Gastrocnemius medialis (tissue), 4 donors: ENCODE measurements at regions not wholly inside any gene's neighbourhood (a gene's known extent, or its start where the extent isn't known, plus 50 kb on each side); places are given as distances from the start of the nearest gene placed in this dataset.
A peak's percentile ranks its signal among the peaks of the same experiment; 100 is the strongest.
"Not testable (repeated sequence)": the region's sequence is repeated elsewhere in the genome, so short reads cannot be mapped to it uniquely, and the experiment has no call there.

Experiments used
- ATAC-seq, 2 donors: fragments of 150-250 bp; one replicate each; pipeline ENCODE4 v1.9.1; 2016
- DNase-seq, 2 donors: peaks; one replicate each; pipeline ENCODE4 v3.0.0-alpha.2; 2019
- H3K27ac ChIP-seq, 4 donors: fragments of 200-600 bp; sonication (generic); 1 replicate in 1 of 4; 2 replicates in 3 of 4; pipeline ENCODE4 v1.5.1; 2016 to 2018; ENCODE audit warnings: mild to moderate bottlenecking in 2 of 4, moderate library complexity in 1 of 4
- H3K27me3 ChIP-seq, 3 donors: fragments of 200-600 bp; sonication (generic) in 2 of 3; 1 replicate in 1 of 3; 2 replicates in 2 of 3; pipeline versions ENCODE4 v1.5.1 to v1.6.0; 2016 to 2019; ENCODE audit warnings: mild to moderate bottlenecking in 1 of 3, moderate library complexity in 1 of 3
- H3K36me3 ChIP-seq, 2 donors: fragments of 200-600 bp; sonication (generic) in 1 of 2; one replicate each; pipeline ENCODE4 v1.5.1; 2017 to 2018
- H3K4me1 ChIP-seq, 2 donors: fragments of 200-600 bp; sonication (generic) in 1 of 2; one replicate each; pipeline ENCODE4 v1.5.1; 2016 to 2017; ENCODE audit warnings: mild to moderate bottlenecking in 2 of 2
- H3K4me3 ChIP-seq, 4 donors: fragments of 200-600 bp; sonication (generic) in 3 of 4; 1 replicate in 1 of 4; 2 replicates in 3 of 4; pipeline ENCODE4 v1.5.1; 2016 to 2019; ENCODE audit warnings: mild to moderate bottlenecking in 2 of 4
- H3K9me3 ChIP-seq, 3 donors: fragments of 200-600 bp; sonication (generic) in 2 of 3; 1 replicate in 1 of 3; 2 replicates in 2 of 3; pipeline ENCODE4 v1.5.1; 2016 to 2019
- CTCF ChIP-seq, 5 experiments: fragments of 450-650 bp in 3 of 5; fragments of 200-600 bp in 2 of 5; sonication (generic) in 2 of 5; IDR thresholded peaks in 4 of 5; conservative IDR thresholded peaks in 1 of 5; 1 replicate in 4 of 5; 2 replicates in 1 of 5; pipeline ENCODE4 v1.5.1; 2016 to 2019; ENCODE audit warnings: antibody characterized with exemption in 5 of 5, mild to moderate bottlenecking in 3 of 5, moderate library complexity in 3 of 5
- POLR2A ChIP-seq, 2 donors: fragments of 450-650 bp; IDR thresholded peaks; one replicate each; pipeline ENCODE4 v1.6.1; 2017; ENCODE audit warnings: antibody characterized with exemption in 2 of 2, mild to moderate bottlenecking in 2 of 2, moderate library complexity in 2 of 2
- in situ Hi-C, 4 donors: fragments of 200-750 bp; cut with MboI; loops; one replicate each; pipeline versions ENCODE4 v1.15.0 to v1.8.0; 2017; ENCODE audit warnings: low sequenced_read_pairs in 4 of 4
- intact Hi-C: fragments of 100-400 bp; cut with DNase I; formaldehyde crosslinking; loops from one replicate; pipeline ENCODE4 v1.15.1; 2023; ENCODE audit warnings: low total_unique reads

- no peak overlapping the region for H3K27ac ChIP-seq
- intact Hi-C loops (no loop called here), in situ Hi-C loops (loop anchor here in 1 of 4 donors (25.0 kb wide), 1 partner anchor 381 kb away; no protein-coding TSS in a partner anchor)
- no peaks in the 10 kb centered on the region for H3K36me3 ChIP-seq
- H3K27me3 ChIP-seq, result no peaks in the 10 kb centered on the region
- ATAC-seq, result no peak
- TF ChIP-seq POLR2A (IDR thresholded peaks at IDR 0.05) (no peak), CTCF (IDR thresholded peaks at IDR 0.05 in 4 of 5, conservative IDR thresholded peaks at IDR 0.05 in 1 of 5) (no peak)
- no peaks in the 10 kb centered on the region for H3K9me3 ChIP-seq
- H3K4me1 ChIP-seq, result no peaks in the 10 kb centered on the region
- DNase-seq, result no peak
- no peak overlapping the region for H3K4me3 ChIP-seq
Measured at GRCh38 chr2:4980995-4981394, 711.2 kb upstream of the SOX11 start.

GRCh38 chr2:4981802-4982409, 710.3 kb upstream of the SOX11 start:
- DNase-seq (no peak), ATAC-seq (no peak)
- no peaks in the 10 kb centered on the region for H3K9me3 ChIP-seq
- no peak overlapping the region for H3K27ac ChIP-seq
- in situ Hi-C loops (loop anchor here in 1 of 4 donors (25.0 kb wide), 1 partner anchor 380 kb away; no protein-coding TSS in a partner anchor), intact Hi-C loops (no loop called here)
- H3K36me3 ChIP-seq, result no peaks in the 10 kb centered on the region
- no peak overlapping the region for H3K4me3 ChIP-seq
- H3K27me3 ChIP-seq, result no peaks in the 10 kb centered on the region
- H3K4me1 ChIP-seq, result no peaks in the 10 kb centered on the region
- TF ChIP-seq CTCF (IDR thresholded peaks at IDR 0.05 in 4 of 5, conservative IDR thresholded peaks at IDR 0.05 in 1 of 5), result no peak
- TF ChIP-seq POLR2A (IDR thresholded peaks at IDR 0.05), result no peak

GRCh38 chr2:4988444-4988843, 703.7 kb upstream of the SOX11 start:
- in situ Hi-C loops, result loop anchor here in 1 of 4 donors (25.0 kb wide), 1 partner anchor 374 kb away; no protein-coding TSS in a partner anchor
- DNase-seq, H3K4me1 ChIP-seq, H3K27me3 ChIP-seq, H3K4me3 ChIP-seq, H3K9me3 ChIP-seq, intact Hi-C loops, H3K36me3 ChIP-seq, ATAC-seq, H3K27ac ChIP-seq: not testable (repeated sequence)

GRCh38 chr2:4992226-4992625, 700.0 kb upstream of the SOX11 start:
- no peak for ATAC-seq
- TF ChIP-seq CTCF (IDR thresholded peaks at IDR 0.05 in 4 of 5, conservative IDR thresholded peaks at IDR 0.05 in 1 of 5), result peak in 4 of 5 experiments; percentile 9 to 35 (median 32)
- no peak for TF ChIP-seq POLR2A (IDR thresholded peaks at IDR 0.05)
- H3K36me3 ChIP-seq, result no peaks in the 10 kb centered on the region
- in situ Hi-C loops, result loop anchor here in 2 of 4 donors (10.0 to 25.0 kb wide), 2 partner anchors 370 to 373 kb away; no protein-coding TSS in a partner anchor
- DNase-seq, result no peak
- no peak overlapping the region for H3K27ac ChIP-seq
- intact Hi-C loops, result loop anchor here (2.0 kb wide), 1 partner anchor 375 kb away; no protein-coding TSS in a partner anchor
- H3K4me3 ChIP-seq, result no peak overlapping the region
- H3K27me3 ChIP-seq, result no peaks in the 10 kb centered on the region
- no peaks in the 10 kb centered on the region for H3K9me3 ChIP-seq
- H3K4me1 ChIP-seq, result no peaks in the 10 kb centered on the region

GRCh38 chr2:4995466-4995865, 696.7 kb upstream of the SOX11 start:
- intact Hi-C loops (no loop called here), in situ Hi-C loops (loop anchor here in 2 of 4 donors (10.0 to 25.0 kb wide), 2 partner anchors 367 to 369 kb away; no protein-coding TSS in a partner anchor)
- ATAC-seq (no peak), DNase-seq (no peak)
- no peaks in the 10 kb centered on the region for H3K4me1 ChIP-seq
- H3K36me3 ChIP-seq, result no peaks in the 10 kb centered on the region
- no peak for TF ChIP-seq CTCF (IDR thresholded peaks at IDR 0.05 in 4 of 5, conservative IDR thresholded peaks at IDR 0.05 in 1 of 5)
- no peaks in the 10 kb centered on the region for H3K27me3 ChIP-seq
- no peak overlapping the region for H3K4me3 ChIP-seq
- no peaks in the 10 kb centered on the region for H3K9me3 ChIP-seq
- H3K27ac ChIP-seq, result no peak overlapping the region
